HG02623 (cell line): ENCODE measurements at regions not wholly inside any gene's neighbourhood (a gene's known extent, or its start where the extent isn't known, plus 50 kb on each side); places are given as distances from the start of the nearest gene placed in this dataset.

ENCODE experiments used
- ATAC-seq: cut with Tn5 transposase; IDR thresholded peaks from one replicate; pipeline ENCODE4 v1.9.1; 2021; ENCODE audit warnings: moderate library complexity; ENCODE audit not compliant: unreplicated experiment

- no peak for ATAC-seq
Measured at GRCh38 chr5:2141254-2142000, 258.7 kb upstream of the IRX4 start.

GRCh38 chr5:2140501-2141175 is 257.9 kb upstream of the IRX4 start:
- ATAC-seq, result no peak

- no peak for ATAC-seq
Measured at GRCh38 chr5:2139478-2139877, 256.8 kb upstream of the IRX4 start.

- no peak for ATAC-seq
Measured at GRCh38 chr5:2138896-2139295, 256.2 kb upstream of the IRX4 start.

- ATAC-seq, result no peak
Measured at GRCh38 chr5:2137444-2138050, 254.8 kb upstream of the IRX4 start.

- ATAC-seq, result no peak
Measured at GRCh38 chr5:2136728-2137333, 254.1 kb upstream of the IRX4 start.

GRCh38 chr5:2135833-2136232 is 253.1 kb upstream of the IRX4 start:
- ATAC-seq, result no peak

GRCh38 chr5:2135354-2135753 is 252.6 kb upstream of the IRX4 start:
- ATAC-seq, result no peak

GRCh38 chr5:2134543-2135292 is 252.0 kb upstream of the IRX4 start:
- ATAC-seq, result no peak

- ATAC-seq, result no peak
Measured at GRCh38 chr5:2133936-2134335, 251.2 kb upstream of the IRX4 start.

- ATAC-seq, result no peak
Measured at GRCh38 chr5:2133080-2133479, 250.4 kb upstream of the IRX4 start.

- ATAC-seq, result no peak
Measured at GRCh38 chr5:2132497-2132847, 249.7 kb upstream of the IRX4 start.

- no peak for ATAC-seq
Measured at GRCh38 chr5:2131826-2132496, 249.2 kb upstream of the IRX4 start.

- no peak for ATAC-seq
Measured at GRCh38 chr5:2131196-2131595, 248.5 kb upstream of the IRX4 start.

- no peak for ATAC-seq
Measured at GRCh38 chr5:2130361-2130760, 247.6 kb upstream of the IRX4 start.

- no peak for ATAC-seq
Measured at GRCh38 chr5:2129568-2130272, 247.0 kb upstream of the IRX4 start.

GRCh38 chr5:2128686-2129355 is 246.1 kb upstream of the IRX4 start:
- no peak for ATAC-seq

- no peak for ATAC-seq
Measured at GRCh38 chr5:2126512-2126911, 243.8 kb upstream of the IRX4 start.

GRCh38 chr5:2125901-2126265 is 243.2 kb upstream of the IRX4 start:
- no peak for ATAC-seq
